ENCODE measurements at regions not wholly inside any gene's neighbourhood (a gene's known extent, or its start where the extent isn't known, plus 50 kb on each side); places are given as distances from the start of the nearest gene placed in this dataset.
"Not testable (repeated sequence)": the region's sequence is repeated elsewhere in the genome, so short reads cannot be mapped to it uniquely, and the experiment has no call there.

GRCh38 chr1:38479662-38480061 lies 379.9 kb downstream of the RRAGC start:
- not testable (repeated sequence) for H4K8ac ChIP-seq (ENCODE audit: low read length); H3K18ac ChIP-seq (ENCODE audit: low read depth in 1 of 2, low read length in 2 of 2); H2BK5ac ChIP-seq (ENCODE audit: low read depth, low read length, poor library complexity, severe bottlenecking); H2BK120ac ChIP-seq (ENCODE audit: low read depth, low read length); H3K14ac ChIP-seq (ENCODE audit: low read length in 2 of 2); H3K36me3 ChIP-seq (ENCODE audit: control insufficient read depth in 1 of 2, insufficient read depth in 2 of 2, low read depth in 1 of 2, low read length in 2 of 2); H2BK15ac ChIP-seq (ENCODE audit: low read depth, poor library complexity, severe bottlenecking); DNase-seq; H2AFZ ChIP-seq (ENCODE audit: low read depth, low read length); H3K9ac ChIP-seq (ENCODE audit: low read length); H2BK12ac ChIP-seq (ENCODE audit: low read length in 2 of 2); H4K91ac ChIP-seq (ENCODE audit: low read length); H3K79me1 ChIP-seq (replicated peaks; ENCODE audit: low read length, poor library complexity, severe bottlenecking); H2AK5ac ChIP-seq (ENCODE audit: low read length, severe bottlenecking); H3K4me1 ChIP-seq (ENCODE audit: control insufficient read depth, insufficient read depth, low read depth, low read length); H3K4me3 ChIP-seq (ENCODE audit: insufficient read depth in 1 of 2, low read depth in 1 of 2, low read length in 2 of 2); H3K9me3 ChIP-seq (ENCODE audit: control insufficient read depth, low read length); H3K23ac ChIP-seq (ENCODE audit: low read length in 2 of 2); H3K27ac ChIP-seq (ENCODE audit: low read length, poor library complexity, severe bottlenecking); H3K4ac ChIP-seq (ENCODE audit: low read depth in 1 of 2, low read length in 2 of 2); H3K4me2 ChIP-seq (ENCODE audit: low read length, poor library complexity, severe bottlenecking)
- WGBS = 79% methylated on average over 1 of the region's 2 CpGs
- peaks cover 38 to 39% of the 10 kb centered on the region in 2 experiments for H3K27me3 ChIP-seq (ENCODE audit: control insufficient read depth in 1 of 2, insufficient read depth in 1 of 2, low read length in 2 of 2)

- no peak overlapping the region for H2BK12ac ChIP-seq (ENCODE audit: low read length in 2 of 2)
- no peaks in the 10 kb centered on the region for H3K36me3 ChIP-seq (ENCODE audit: control insufficient read depth in 1 of 2, insufficient read depth in 2 of 2, low read depth in 1 of 2, low read length in 2 of 2)
- H3K4me1 ChIP-seq (ENCODE audit: control insufficient read depth, insufficient read depth, low read depth, low read length) = peaks cover 2% of the 10 kb centered on the region
- H3K27ac ChIP-seq (ENCODE audit: low read length, poor library complexity, severe bottlenecking) = no peak overlapping the region
- no peak for DNase-seq
- no peak overlapping the region for H3K14ac ChIP-seq (ENCODE audit: low read length in 2 of 2)
- H4K8ac ChIP-seq (ENCODE audit: low read length) = no peak overlapping the region
- no peak overlapping the region for H2BK5ac ChIP-seq (ENCODE audit: low read depth, low read length, poor library complexity, severe bottlenecking)
- H3K27me3 ChIP-seq (ENCODE audit: control insufficient read depth in 1 of 2, insufficient read depth in 1 of 2, low read length in 2 of 2) = peaks cover 45% of the 10 kb centered on the region in 2 experiments
- no peak overlapping the region for H3K23ac ChIP-seq (ENCODE audit: low read length in 2 of 2)
- H2BK120ac ChIP-seq (ENCODE audit: low read depth, low read length) = no peak overlapping the region
- no peak overlapping the region for H3K4me3 ChIP-seq (ENCODE audit: insufficient read depth in 1 of 2, low read depth in 1 of 2, low read length in 2 of 2)
- H2AFZ ChIP-seq (ENCODE audit: low read depth, low read length) = no peak overlapping the region
- no peak overlapping the region for H2BK15ac ChIP-seq (ENCODE audit: low read depth, poor library complexity, severe bottlenecking)
- H3K9me3 ChIP-seq (ENCODE audit: control insufficient read depth, low read length) = no peaks in the 10 kb centered on the region
- no peak overlapping the region for H3K9ac ChIP-seq (ENCODE audit: low read length)
- no peaks in the 10 kb centered on the region for H3K79me1 ChIP-seq (replicated peaks; ENCODE audit: low read length, poor library complexity, severe bottlenecking)
- H3K4ac ChIP-seq (ENCODE audit: low read depth in 1 of 2, low read length in 2 of 2) = no peak overlapping the region
- peak overlapping the region in 1 of 2 experiments; percentile 21 for H3K18ac ChIP-seq (ENCODE audit: low read depth in 1 of 2, low read length in 2 of 2)
- H4K91ac ChIP-seq (ENCODE audit: low read length) = no peak overlapping the region
- WGBS = 60% methylated on average over 2 of the region's 2 CpGs
- H2AK5ac ChIP-seq (ENCODE audit: low read length, severe bottlenecking) = no peak overlapping the region
- H3K4me2 ChIP-seq (ENCODE audit: low read length, poor library complexity, severe bottlenecking) = no peak overlapping the region
Observed at GRCh38 chr1:38477811-38478210, 381.8 kb downstream of the RRAGC start.

GRCh38 chr1:38476850-38477178 lies 382.8 kb downstream of the RRAGC start:
- 29% methylated on average over 12 of the region's 12 CpGs for WGBS
- no peak for DNase-seq
- no peaks in the 10 kb centered on the region for H3K79me1 ChIP-seq (replicated peaks; ENCODE audit: low read length, poor library complexity, severe bottlenecking)
- H3K4me3 ChIP-seq (ENCODE audit: insufficient read depth in 1 of 2, low read depth in 1 of 2, low read length in 2 of 2) = no peak overlapping the region
- no peak overlapping the region for H2AK5ac ChIP-seq (ENCODE audit: low read length, severe bottlenecking)
- H3K18ac ChIP-seq (ENCODE audit: low read depth in 1 of 2, low read length in 2 of 2) = no peak overlapping the region
- no peak overlapping the region for H2AFZ ChIP-seq (ENCODE audit: low read depth, low read length)
- no peak overlapping the region for H3K23ac ChIP-seq (ENCODE audit: low read length in 2 of 2)
- peaks cover 2% of the 10 kb centered on the region for H3K4me1 ChIP-seq (ENCODE audit: control insufficient read depth, insufficient read depth, low read depth, low read length)
- no peak overlapping the region for H2BK12ac ChIP-seq (ENCODE audit: low read length in 2 of 2)
- no peak overlapping the region for H3K9ac ChIP-seq (ENCODE audit: low read length)
- no peak overlapping the region for H3K14ac ChIP-seq (ENCODE audit: low read length in 2 of 2)
- no peak overlapping the region for H3K4ac ChIP-seq (ENCODE audit: low read depth in 1 of 2, low read length in 2 of 2)
- no peak overlapping the region for H2BK120ac ChIP-seq (ENCODE audit: low read depth, low read length)
- no peaks in the 10 kb centered on the region for H3K36me3 ChIP-seq (ENCODE audit: control insufficient read depth in 1 of 2, insufficient read depth in 2 of 2, low read depth in 1 of 2, low read length in 2 of 2)
- H2BK5ac ChIP-seq (ENCODE audit: low read depth, low read length, poor library complexity, severe bottlenecking) = no peak overlapping the region
- H3K27me3 ChIP-seq (ENCODE audit: control insufficient read depth in 1 of 2, insufficient read depth in 1 of 2, low read length in 2 of 2) = peaks cover 40 to 45% of the 10 kb centered on the region in 2 experiments
- H4K91ac ChIP-seq (ENCODE audit: low read length) = no peak overlapping the region
- no peak overlapping the region for H3K4me2 ChIP-seq (ENCODE audit: low read length, poor library complexity, severe bottlenecking)
- no peak overlapping the region for H2BK15ac ChIP-seq (ENCODE audit: low read depth, poor library complexity, severe bottlenecking)
- H4K8ac ChIP-seq (ENCODE audit: low read length) = no peak overlapping the region
- no peaks in the 10 kb centered on the region for H3K9me3 ChIP-seq (ENCODE audit: control insufficient read depth, low read length)
- H3K27ac ChIP-seq (ENCODE audit: low read length, poor library complexity, severe bottlenecking) = no peak overlapping the region

- no peak overlapping the region for H3K18ac ChIP-seq (ENCODE audit: low read depth in 1 of 2, low read length in 2 of 2)
- peaks cover 40 to 45% of the 10 kb centered on the region in 2 experiments for H3K27me3 ChIP-seq (ENCODE audit: control insufficient read depth in 1 of 2, insufficient read depth in 1 of 2, low read length in 2 of 2)
- no peak for DNase-seq
- H2BK15ac ChIP-seq (ENCODE audit: low read depth, poor library complexity, severe bottlenecking) = no peak overlapping the region
- H3K14ac ChIP-seq (ENCODE audit: low read length in 2 of 2) = no peak overlapping the region
- H3K36me3 ChIP-seq (ENCODE audit: control insufficient read depth in 1 of 2, insufficient read depth in 2 of 2, low read depth in 1 of 2, low read length in 2 of 2) = no peaks in the 10 kb centered on the region
- no peak overlapping the region for H3K4ac ChIP-seq (ENCODE audit: low read depth in 1 of 2, low read length in 2 of 2)
- no peaks in the 10 kb centered on the region for H3K9me3 ChIP-seq (ENCODE audit: control insufficient read depth, low read length)
- H3K4me2 ChIP-seq (ENCODE audit: low read length, poor library complexity, severe bottlenecking) = no peak overlapping the region
- no peak overlapping the region for H2AFZ ChIP-seq (ENCODE audit: low read depth, low read length)
- H3K23ac ChIP-seq (ENCODE audit: low read length in 2 of 2) = peak overlapping the region in 1 of 2 experiments; percentile 23
- peaks cover 2% of the 10 kb centered on the region for H3K4me1 ChIP-seq (ENCODE audit: control insufficient read depth, insufficient read depth, low read depth, low read length)
- H4K8ac ChIP-seq (ENCODE audit: low read length) = no peak overlapping the region
- no peaks in the 10 kb centered on the region for H3K79me1 ChIP-seq (replicated peaks; ENCODE audit: low read length, poor library complexity, severe bottlenecking)
- WGBS = 2% methylated on average over 43 of the region's 46 CpGs
- H3K9ac ChIP-seq (ENCODE audit: low read length) = no peak overlapping the region
- H2BK12ac ChIP-seq (ENCODE audit: low read length in 2 of 2) = no peak overlapping the region
- no peak overlapping the region for H4K91ac ChIP-seq (ENCODE audit: low read length)
- H2BK120ac ChIP-seq (ENCODE audit: low read depth, low read length) = no peak overlapping the region
- H3K4me3 ChIP-seq (ENCODE audit: insufficient read depth in 1 of 2, low read depth in 1 of 2, low read length in 2 of 2) = no peak overlapping the region
- no peak overlapping the region for H2BK5ac ChIP-seq (ENCODE audit: low read depth, low read length, poor library complexity, severe bottlenecking)
- no peak overlapping the region for H2AK5ac ChIP-seq (ENCODE audit: low read length, severe bottlenecking)
- no peak overlapping the region for H3K27ac ChIP-seq (ENCODE audit: low read length, poor library complexity, severe bottlenecking)
Observed at GRCh38 chr1:38476111-38476849, 383.3 kb downstream of the RRAGC start.

Data from mesenchymal stem cell (in vitro differentiated cells and primary cell).